AG08396 (cell line): ENCODE measurements at regions not wholly inside any gene's neighbourhood (a gene's known extent, or its start where the extent isn't known, plus 50 kb on each side); places are given as distances from the start of the nearest gene placed in this dataset.

Experiments
- DNase-seq: peaks from one replicate; pipeline ENCODE4 v3.0.0; 2012; ENCODE audit warnings: low spot score, mixed read lengths

- DNase-seq = no peak
These were observed 77.7 kb upstream of the PELI1 start for GRCh38 chr2:64221935-64222334.

DNA sequence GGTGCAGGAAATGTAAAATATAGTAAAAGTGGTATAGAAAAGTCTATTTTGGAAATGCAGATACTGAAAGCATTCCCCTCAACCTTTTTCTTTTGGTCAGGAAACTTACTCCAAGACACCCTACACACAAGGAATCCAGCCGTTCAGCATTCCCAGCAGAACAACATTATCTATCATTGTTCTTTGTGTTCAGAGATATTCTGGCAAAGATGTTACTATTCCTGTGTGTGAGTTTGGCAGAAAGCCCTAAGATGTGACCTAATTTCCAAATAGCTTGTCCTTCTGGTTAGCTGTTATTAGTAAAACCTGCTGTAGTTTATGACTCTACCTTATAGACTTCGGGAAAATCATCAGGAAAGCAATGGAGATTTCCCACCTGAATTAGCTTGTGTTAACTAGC is 78.1 kb upstream of the PELI1 start:
- no peak for DNase-seq

DNA sequence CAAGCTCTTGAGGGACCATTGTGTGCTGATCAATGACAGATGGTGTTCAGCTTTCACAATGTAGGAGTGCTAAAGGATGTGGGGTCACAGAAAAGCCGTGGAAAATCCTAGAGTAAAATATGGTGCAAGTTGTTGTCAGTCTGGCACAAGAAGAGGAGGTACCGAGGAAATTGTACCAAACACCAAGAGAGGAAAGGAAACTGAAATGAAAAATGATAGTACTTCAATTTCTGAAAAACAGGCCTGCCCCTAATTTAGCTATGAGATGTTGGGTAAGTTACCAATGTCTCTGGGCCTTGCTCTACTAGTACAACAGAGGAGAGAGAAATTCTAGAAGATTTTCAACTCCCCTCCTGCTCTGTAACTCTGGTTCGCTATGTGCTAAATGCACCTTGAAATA is 78.8 kb upstream of the PELI1 start:
- DNase-seq = no peak

- no peak for DNase-seq
These were observed 81.3 kb upstream of the PELI1 start for GRCh38 chr2:64225491-64225890.

GRCh38 chr2:64226611-64227010 is 82.4 kb upstream of the PELI1 start:
- no peak for DNase-seq

DNA sequence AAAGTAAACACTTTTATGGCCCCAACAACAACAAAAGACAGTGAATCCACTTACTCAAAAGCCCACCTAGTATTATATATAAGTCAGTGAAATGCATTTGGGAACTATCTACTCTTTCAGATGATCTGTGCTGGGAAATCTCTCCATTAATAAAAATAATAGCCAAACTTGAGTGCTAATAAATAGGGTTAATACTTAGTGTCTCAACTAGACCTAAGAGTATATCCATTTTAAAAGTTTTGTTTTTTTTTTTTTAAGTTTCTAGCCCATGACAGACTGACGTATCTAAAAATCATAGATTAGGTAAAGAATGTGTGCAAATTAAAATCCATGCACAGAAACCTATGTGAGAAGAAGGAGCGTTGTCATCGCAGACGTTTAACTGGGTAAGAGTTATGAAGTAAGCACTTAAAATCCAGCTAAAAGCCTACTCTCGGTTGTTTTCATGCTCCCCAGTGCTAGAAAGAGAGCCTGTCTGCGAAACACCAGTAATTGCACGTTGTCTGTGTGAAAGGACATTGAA is 83.4 kb upstream of the PELI1 start:
- DNase-seq = no peak

DNA sequence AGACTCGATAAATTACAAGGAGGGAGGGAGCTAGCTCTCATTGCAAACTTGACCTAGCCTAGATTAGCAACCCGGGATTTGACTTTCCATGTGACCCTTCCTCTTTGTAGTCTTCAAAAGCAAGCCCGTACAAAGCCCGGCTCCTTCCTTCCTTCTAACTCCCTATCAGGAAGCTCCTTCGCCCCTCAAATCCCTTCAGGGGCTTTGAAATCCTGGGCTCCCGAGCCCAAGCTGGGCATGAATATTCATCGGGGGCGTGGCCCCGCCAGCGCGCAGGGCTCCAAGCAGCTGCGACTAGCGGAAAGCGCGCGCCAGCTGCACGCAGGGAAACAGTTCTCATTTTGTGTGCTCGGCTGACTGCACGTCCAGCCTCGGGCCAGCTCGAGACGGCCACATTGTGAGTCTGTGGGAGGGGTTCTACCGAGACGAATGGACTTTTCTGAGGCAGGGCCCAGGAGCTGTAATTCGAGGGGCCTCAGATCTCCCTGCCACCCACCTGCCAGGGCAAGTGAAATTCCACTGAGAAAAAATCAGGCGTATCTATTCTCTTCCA is 84.0 kb upstream of the PELI1 start:
- peak; percentile 79 for DNase-seq

GRCh38 chr2:64228918-64229317 is 84.7 kb upstream of the PELI1 start:
- no peak for DNase-seq

- no peak for DNase-seq
These were observed 86.3 kb upstream of the PELI1 start for GRCh38 chr2:64230540-64230939.

- DNase-seq = no peak
These were observed 88.0 kb upstream of the PELI1 start for GRCh38 chr2:64232266-64232665.

DNA sequence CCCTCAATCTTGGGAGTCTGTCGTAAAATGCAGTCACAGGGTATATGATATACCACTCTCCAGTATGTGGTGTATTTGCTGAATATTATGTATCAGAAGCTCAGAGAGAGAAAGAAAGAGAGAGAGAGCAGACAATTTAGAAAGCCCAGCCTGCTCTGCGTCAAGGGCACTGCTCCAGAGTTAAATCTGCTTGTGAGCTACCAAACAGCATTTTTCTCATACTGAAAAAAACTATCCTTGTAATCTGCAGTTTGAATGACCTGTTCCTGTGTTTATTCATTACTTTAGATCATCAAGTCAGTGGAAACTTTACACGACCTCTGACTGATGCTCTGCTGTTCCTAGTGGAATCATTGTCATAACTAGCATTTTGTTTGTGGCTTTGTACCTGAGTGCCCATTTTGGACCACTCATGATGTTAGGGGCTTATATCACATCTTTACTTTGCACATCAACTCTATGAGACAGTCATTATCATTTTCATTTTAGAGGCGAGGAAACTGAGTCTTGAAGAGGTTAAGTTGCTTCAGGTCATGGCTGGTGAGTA is 89.2 kb upstream of the PELI1 start:
- DNase-seq = no peak

DNA sequence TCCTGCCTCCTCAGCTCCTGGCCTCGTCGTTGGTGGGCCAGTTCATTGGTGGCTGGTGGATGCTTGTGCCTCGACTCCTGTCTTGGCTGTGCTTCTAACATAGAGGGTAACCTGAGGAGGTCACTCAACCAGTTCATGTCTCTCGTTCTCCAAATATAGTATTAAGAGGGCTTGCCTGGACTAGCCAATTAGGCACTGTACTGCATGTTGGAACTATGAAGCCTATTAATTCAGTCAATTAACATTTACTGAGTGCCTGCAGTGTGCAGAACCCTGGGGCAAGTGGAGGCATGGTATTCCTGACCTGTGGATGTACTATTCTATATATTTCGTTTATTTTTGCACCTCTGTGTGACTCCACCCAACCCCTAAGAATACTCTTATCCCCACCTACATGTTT is 89.9 kb upstream of the PELI1 start:
- DNase-seq = no peak

DNA sequence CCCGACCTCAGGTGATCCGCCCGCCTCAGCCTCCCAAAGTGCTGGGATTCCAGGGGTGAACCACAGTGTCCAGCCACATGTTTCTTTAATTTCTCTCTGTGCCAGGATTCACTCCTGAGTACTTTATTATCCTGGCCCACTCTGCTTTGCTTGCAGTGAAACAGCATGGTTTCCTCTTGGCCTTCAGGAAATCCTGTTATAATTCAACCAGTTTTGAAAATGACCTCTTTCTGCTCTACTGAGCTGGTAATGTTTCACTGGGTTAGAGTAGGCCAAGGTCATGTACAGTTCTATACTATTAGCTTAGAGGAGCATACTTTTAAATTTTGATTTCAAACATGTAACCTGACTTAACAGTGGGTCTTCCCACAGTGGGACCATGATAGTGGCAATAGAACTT is 90.6 kb upstream of the PELI1 start:
- DNase-seq = no peak

GRCh38 chr2:64237266-64237665 is 93.0 kb upstream of the PELI1 start:
- DNase-seq = no peak

- no peak for DNase-seq
These were observed 94.6 kb upstream of the PELI1 start for GRCh38 chr2:64238799-64239198.

- DNase-seq = no peak
These were observed 99.1 kb upstream of the PELI1 start for GRCh38 chr2:64243081-64244036.

- no peak for DNase-seq
These were observed 99.8 kb upstream of the PELI1 start for GRCh38 chr2:64244037-64244416.

GRCh38 chr2:64245631-64246030 is 101.4 kb upstream of the PELI1 start:
- no peak for DNase-seq

GRCh38 chr2:64246962-64247361 is 102.7 kb upstream of the PELI1 start:
- no peak for DNase-seq

GRCh38 chr2:64249426-64249825 is 105.2 kb upstream of the PELI1 start:
- DNase-seq = no peak

GRCh38 chr2:64250063-64250462 is 105.8 kb upstream of the PELI1 start:
- DNase-seq = no peak

DNA sequence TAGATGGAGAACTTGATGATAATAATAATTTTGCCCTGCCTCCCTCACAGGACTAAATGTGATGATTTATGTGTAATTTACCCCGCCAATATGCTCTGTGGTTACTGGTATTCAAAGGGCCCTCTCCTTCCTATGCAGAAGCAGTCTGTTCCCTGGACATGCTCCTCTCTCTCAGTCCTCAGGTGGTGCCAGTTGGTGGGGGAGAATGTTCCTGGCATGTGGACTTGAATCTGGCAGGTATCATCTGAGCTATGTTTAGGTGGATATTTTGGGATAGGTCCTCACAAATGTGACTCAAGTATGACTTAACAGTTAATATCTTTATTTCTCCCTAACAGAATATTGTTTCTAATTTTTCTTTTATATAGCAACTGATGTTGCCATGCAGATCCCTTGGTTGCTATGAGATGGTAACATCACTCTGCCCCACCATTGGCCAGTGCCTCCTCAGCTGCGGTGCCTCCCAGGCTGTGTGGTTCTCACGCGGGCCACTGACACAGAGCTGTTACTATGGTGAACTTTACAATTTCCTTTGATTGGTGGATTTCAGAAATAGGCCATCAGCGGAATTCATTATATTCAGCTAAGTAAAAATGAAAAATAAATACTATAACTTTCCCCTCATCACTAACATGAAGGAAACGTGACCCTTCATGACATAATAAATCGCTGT is 106.7 kb upstream of the PELI1 start:
- DNase-seq = no peak
